GM23338 (cell line): ENCODE measurements at regions not wholly inside any gene's neighbourhood (a gene's known extent, or its start where the extent isn't known, plus 50 kb on each side); places are given as distances from the start of the nearest gene placed in this dataset.

Experiments used
- EZH2 ChIP-seq: fragments of 200-600 bp; sonication (generic); IDR thresholded peaks from one replicate; pipeline ENCODE4 v1.8.0; 2017; ENCODE audit warnings: antibody characterized with exemption, mild to moderate bottlenecking, low read depth; ENCODE audit not compliant: unreplicated experiment
- EZH2phosphoT487 ChIP-seq: fragments of 200-600 bp; sonication (generic); IDR thresholded peaks from one replicate; pipeline ENCODE4 v1.8.1; 2018; ENCODE audit warnings: antibody characterized with exemption; ENCODE audit not compliant: unreplicated experiment
- POLR2AphosphoS5 ChIP-seq: IDR thresholded peaks from 2 replicates; pipeline ENCODE4 v1.6.1; 2016; ENCODE audit warnings: antibody characterized with exemption, low read depth
- TF ChIP-seq, protein P1 (sequence below), 2 experiments: fragments of 200-600 bp in 1 of 2; sonication (generic) in 1 of 2; conservative IDR thresholded peaks; 2 replicates each; pipeline versions ENCODE4 v1.5.1 to v1.6.1; 2016 to 2017; ENCODE audit warnings: antibody characterized with exemption in 2 of 2, low read depth in 2 of 2, mild to moderate bottlenecking in 2 of 2, moderate library complexity in 1 of 2
- TF ChIP-seq, protein P2 (sequence below): IDR thresholded peaks from one replicate; pipeline ENCODE4 v1.6.1; 2018; ENCODE audit warnings: antibody characterized with exemption; ENCODE audit not compliant: unreplicated experiment

GRCh38 chr10:129024046-129024445 is 443.0 kb upstream of the MGMT start:
- TF ChIP-seq EZH2, result no peak
- TF ChIP-seq, protein P1, sequence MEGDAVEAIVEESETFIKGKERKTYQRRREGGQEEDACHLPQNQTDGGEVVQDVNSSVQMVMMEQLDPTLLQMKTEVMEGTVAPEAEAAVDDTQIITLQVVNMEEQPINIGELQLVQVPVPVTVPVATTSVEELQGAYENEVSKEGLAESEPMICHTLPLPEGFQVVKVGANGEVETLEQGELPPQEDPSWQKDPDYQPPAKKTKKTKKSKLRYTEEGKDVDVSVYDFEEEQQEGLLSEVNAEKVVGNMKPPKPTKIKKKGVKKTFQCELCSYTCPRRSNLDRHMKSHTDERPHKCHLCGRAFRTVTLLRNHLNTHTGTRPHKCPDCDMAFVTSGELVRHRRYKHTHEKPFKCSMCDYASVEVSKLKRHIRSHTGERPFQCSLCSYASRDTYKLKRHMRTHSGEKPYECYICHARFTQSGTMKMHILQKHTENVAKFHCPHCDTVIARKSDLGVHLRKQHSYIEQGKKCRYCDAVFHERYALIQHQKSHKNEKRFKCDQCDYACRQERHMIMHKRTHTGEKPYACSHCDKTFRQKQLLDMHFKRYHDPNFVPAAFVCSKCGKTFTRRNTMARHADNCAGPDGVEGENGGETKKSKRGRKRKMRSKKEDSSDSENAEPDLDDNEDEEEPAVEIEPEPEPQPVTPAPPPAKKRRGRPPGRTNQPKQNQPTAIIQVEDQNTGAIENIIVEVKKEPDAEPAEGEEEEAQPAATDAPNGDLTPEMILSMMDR (conservative IDR thresholded peaks at IDR 0.05; ENCODE audit: low read depth in 2 of 2), result no peak
- no peak for TF ChIP-seq POLR2AphosphoS5
- TF ChIP-seq, protein P2, sequence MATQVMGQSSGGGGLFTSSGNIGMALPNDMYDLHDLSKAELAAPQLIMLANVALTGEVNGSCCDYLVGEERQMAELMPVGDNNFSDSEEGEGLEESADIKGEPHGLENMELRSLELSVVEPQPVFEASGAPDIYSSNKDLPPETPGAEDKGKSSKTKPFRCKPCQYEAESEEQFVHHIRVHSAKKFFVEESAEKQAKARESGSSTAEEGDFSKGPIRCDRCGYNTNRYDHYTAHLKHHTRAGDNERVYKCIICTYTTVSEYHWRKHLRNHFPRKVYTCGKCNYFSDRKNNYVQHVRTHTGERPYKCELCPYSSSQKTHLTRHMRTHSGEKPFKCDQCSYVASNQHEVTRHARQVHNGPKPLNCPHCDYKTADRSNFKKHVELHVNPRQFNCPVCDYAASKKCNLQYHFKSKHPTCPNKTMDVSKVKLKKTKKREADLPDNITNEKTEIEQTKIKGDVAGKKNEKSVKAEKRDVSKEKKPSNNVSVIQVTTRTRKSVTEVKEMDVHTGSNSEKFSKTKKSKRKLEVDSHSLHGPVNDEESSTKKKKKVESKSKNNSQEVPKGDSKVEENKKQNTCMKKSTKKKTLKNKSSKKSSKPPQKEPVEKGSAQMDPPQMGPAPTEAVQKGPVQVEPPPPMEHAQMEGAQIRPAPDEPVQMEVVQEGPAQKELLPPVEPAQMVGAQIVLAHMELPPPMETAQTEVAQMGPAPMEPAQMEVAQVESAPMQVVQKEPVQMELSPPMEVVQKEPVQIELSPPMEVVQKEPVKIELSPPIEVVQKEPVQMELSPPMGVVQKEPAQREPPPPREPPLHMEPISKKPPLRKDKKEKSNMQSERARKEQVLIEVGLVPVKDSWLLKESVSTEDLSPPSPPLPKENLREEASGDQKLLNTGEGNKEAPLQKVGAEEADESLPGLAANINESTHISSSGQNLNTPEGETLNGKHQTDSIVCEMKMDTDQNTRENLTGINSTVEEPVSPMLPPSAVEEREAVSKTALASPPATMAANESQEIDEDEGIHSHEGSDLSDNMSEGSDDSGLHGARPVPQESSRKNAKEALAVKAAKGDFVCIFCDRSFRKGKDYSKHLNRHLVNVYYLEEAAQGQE, result no peak
- no peak for TF ChIP-seq EZH2phosphoT487
